HEK293 (cell line): ENCODE measurements at regions not wholly inside any gene's neighbourhood (a gene's known extent, or its start where the extent isn't known, plus 50 kb on each side); places are given as distances from the start of the nearest gene placed in this dataset.

Experiments used
- CTCF ChIA-PET: fragments of 350-600 bp; formaldehyde crosslinking; extraction: SDS; loops from one replicate; lab custom pipeline; 2021; ENCODE audit warnings: antibody characterized with exemption; lab: Yijun Ruan, JAX
- POLR2A ChIA-PET: fragments of 300-600 bp; formaldehyde crosslinking; extraction: SDS; loops from one replicate; lab custom pipeline; 2020; ENCODE audit warnings: antibody characterized with exemption, inconsistent platforms; lab: Yijun Ruan, JAX
- H3K27ac ChIP-seq: fragments of 200-500 bp; sonication (Bioruptor generic); 2 replicates; pipeline ENCODE4 v1.5.1; 2014; ENCODE audit warnings: low read depth, low read length, control low read depth, inconsistent platforms; ENCODE audit errors: extremely low read depth
- H3K36me3 ChIP-seq, 2 experiments: fragments of 200-500 bp in 1 of 2; sonication (Bioruptor generic) in 1 of 2; 1 replicate in 1 of 2; 2 replicates in 1 of 2; pipeline ENCODE4 v1.5.1; 2014 to 2017; ENCODE audit warnings: inconsistent platforms in 2 of 2, low read length in 2 of 2; ENCODE audit not compliant: control insufficient read depth in 2 of 2, insufficient read depth in 1 of 2
- H3K4me1 ChIP-seq: fragments of 200-500 bp; sonication (Bioruptor generic); 2 replicates; pipeline ENCODE4 v1.5.1; 2014; ENCODE audit warnings: mild to moderate bottlenecking, low read length, inconsistent platforms; ENCODE audit not compliant: control insufficient read depth, insufficient read depth
- H3K4me3 ChIP-seq: 2 replicates; pipeline ENCODE4 v1.5.1; 2011; ENCODE audit warnings: low read depth, mild to moderate bottlenecking, control low read depth, low read length, moderate library complexity
- H3K9me3 ChIP-seq: fragments of 200-500 bp; sonication (Bioruptor generic); 2 replicates; pipeline ENCODE4 v1.5.1; 2014; ENCODE audit warnings: low read depth, low read length, inconsistent platforms; ENCODE audit not compliant: control insufficient read depth, insufficient read depth
- ELK4 ChIP-seq: IDR thresholded peaks from 2 replicates; pipeline ENCODE4 v1.6.1; 2011; ENCODE audit warnings: mild to moderate bottlenecking, low read depth, low read length, borderline replicate concordance
- PBX3 ChIP-seq: sonication (generic); formaldehyde crosslinking; IDR thresholded peaks from 2 replicates; pipeline ENCODE4 v1.8.1; 2022; ENCODE audit warnings: mild to moderate bottlenecking, moderate library complexity, missing genetic modification reagents
- REST ChIP-seq: fragments of 450-650 bp; formaldehyde crosslinking; IDR thresholded peaks from 2 replicates; pipeline ENCODE4 v1.5.1; 2016; ENCODE audit warnings: missing biosample characterization, missing genetic modification characterization
- TRIM28 ChIP-seq: IDR thresholded peaks from 2 replicates; pipeline ENCODE4 v1.6.1; 2011; ENCODE audit warnings: low read length, control low read depth, borderline replicate concordance
- ZBTB26 ChIP-seq: fragments of 450-650 bp; formaldehyde crosslinking; optimal IDR thresholded peaks from 2 replicates; pipeline ENCODE3; 2016; ENCODE audit warnings: missing biosample characterization, mild to moderate bottlenecking, missing genetic modification characterization
- ZBTB48 ChIP-seq: fragments of 450-650 bp; formaldehyde crosslinking; IDR thresholded peaks from 2 replicates; pipeline ENCODE4 v1.5.1; 2016; ENCODE audit warnings: missing biosample characterization, missing genetic modification characterization
- ZNF146 ChIP-seq: fragments of 450-650 bp; formaldehyde crosslinking; IDR thresholded peaks from 2 replicates; pipeline ENCODE4 v1.5.1; 2016; ENCODE audit warnings: missing biosample characterization, missing genetic modification characterization
- ZNF214 ChIP-seq: fragments of 450-650 bp; formaldehyde crosslinking; IDR thresholded peaks from 2 replicates; pipeline ENCODE4 v1.5.1; 2017; ENCODE audit warnings: missing biosample characterization, mild to moderate bottlenecking, missing genetic modification characterization, borderline replicate concordance
- ZNF335 ChIP-seq: fragments of 450-650 bp; formaldehyde crosslinking; conservative IDR thresholded peaks from 2 replicates; pipeline ENCODE4 v1.5.1; 2016; ENCODE audit warnings: missing biosample characterization, missing genetic modification characterization
- ZNF514 ChIP-seq: fragments of 450-650 bp; formaldehyde crosslinking; IDR thresholded peaks from 2 replicates; pipeline ENCODE4 v1.5.1; 2016; ENCODE audit warnings: missing biosample characterization, missing genetic modification characterization
- ZNF518A ChIP-seq: fragments of 450-650 bp; formaldehyde crosslinking; conservative IDR thresholded peaks from 2 replicates; pipeline ENCODE4 v1.5.1; 2016; ENCODE audit warnings: low read depth, missing biosample characterization, missing genetic modification characterization
- ZNF777 ChIP-seq: fragments of 450-650 bp; formaldehyde crosslinking; IDR thresholded peaks from 2 replicates; pipeline ENCODE4 v1.5.1; 2017; ENCODE audit warnings: missing biosample characterization, missing genetic modification characterization, borderline replicate concordance
- TF ChIP-seq, protein P1 (sequence below): fragments of 450-650 bp; formaldehyde crosslinking; IDR thresholded peaks from 2 replicates; pipeline ENCODE4 v1.5.1; 2016; ENCODE audit warnings: missing biosample characterization, missing genetic modification characterization
- TF ChIP-seq, protein P2 (sequence below): fragments of 450-650 bp; formaldehyde crosslinking; IDR thresholded peaks from 2 replicates; pipeline ENCODE4 v1.5.1; 2016; ENCODE audit warnings: missing biosample characterization, missing genetic modification characterization
- TF ChIP-seq, protein P3 (sequence below): fragments of 450-650 bp; formaldehyde crosslinking; IDR thresholded peaks from 2 replicates; pipeline ENCODE4 v1.5.1; 2017; ENCODE audit warnings: missing biosample characterization, mild to moderate bottlenecking, missing genetic modification characterization, moderate library complexity
- TF ChIP-seq, protein P4 (sequence below): fragments of 450-650 bp; formaldehyde crosslinking; IDR thresholded peaks from 2 replicates; pipeline ENCODE4 v1.5.1; 2016; ENCODE audit warnings: missing biosample characterization, missing genetic modification characterization

- H3K36me3 ChIP-seq: no peaks in the 10 kb centered on the region
- H3K9me3 ChIP-seq: no peaks in the 10 kb centered on the region
- H3K27ac ChIP-seq: no peak overlapping the region
- CTCF ChIA-PET: interaction anchor here (0.9 kb wide), 1 partner anchor 9 kb away, joined by 3 read pairs; no protein-coding TSS in a partner anchor
- POLR2A ChIA-PET: no interaction called here
- no peaks in the 10 kb centered on the region for H3K4me1 ChIP-seq
- no peak overlapping the region for H3K4me3 ChIP-seq
- TF ChIP-seq, protein P1, sequence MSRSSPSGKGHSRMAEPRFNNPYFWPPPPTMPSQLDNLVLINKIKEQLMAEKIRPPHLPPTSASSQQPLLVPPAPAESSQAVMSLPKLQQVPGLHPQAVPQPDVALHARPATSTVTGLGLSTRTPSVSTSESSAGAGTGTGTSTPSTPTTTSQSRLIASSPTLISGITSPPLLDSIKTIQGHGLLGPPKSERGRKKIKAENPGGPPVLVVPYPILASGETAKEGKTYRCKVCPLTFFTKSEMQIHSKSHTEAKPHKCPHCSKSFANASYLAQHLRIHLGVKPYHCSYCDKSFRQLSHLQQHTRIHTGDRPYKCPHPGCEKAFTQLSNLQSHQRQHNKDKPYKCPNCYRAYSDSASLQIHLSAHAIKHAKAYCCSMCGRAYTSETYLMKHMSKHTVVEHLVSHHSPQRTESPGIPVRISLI (tag by site-specific recombination): no peak
- TF ChIP-seq, protein P2, sequence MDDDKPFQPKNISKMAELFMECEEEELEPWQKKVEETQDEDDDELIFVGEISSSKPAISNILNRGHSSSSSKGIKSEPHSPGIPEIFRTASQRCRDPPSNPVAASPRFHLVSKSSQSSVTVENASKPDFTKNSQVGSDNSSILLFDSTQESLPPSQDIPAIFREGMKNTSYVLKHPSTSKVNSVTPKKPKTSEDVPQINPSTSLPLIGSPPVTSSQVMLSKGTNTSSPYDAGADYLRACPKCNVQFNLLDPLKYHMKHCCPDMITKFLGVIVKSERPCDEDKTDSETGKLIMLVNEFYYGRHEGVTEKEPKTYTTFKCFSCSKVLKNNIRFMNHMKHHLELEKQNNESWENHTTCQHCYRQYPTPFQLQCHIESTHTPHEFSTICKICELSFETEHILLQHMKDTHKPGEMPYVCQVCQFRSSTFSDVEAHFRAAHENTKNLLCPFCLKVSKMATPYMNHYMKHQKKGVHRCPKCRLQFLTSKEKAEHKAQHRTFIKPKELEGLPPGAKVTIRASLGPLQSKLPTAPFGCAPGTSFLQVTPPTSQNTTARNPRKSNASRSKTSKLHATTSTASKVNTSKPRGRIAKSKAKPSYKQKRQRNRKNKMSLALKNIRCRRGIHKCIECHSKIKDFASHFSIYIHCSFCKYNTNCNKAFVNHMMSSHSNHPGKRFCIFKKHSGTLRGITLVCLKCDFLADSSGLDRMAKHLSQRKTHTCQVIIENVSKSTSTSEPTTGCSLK: no peak
- TF ChIP-seq REST (tag by site-specific recombination) (no peak), ZNF214 (tag by site-specific recombination) (no peak), TRIM28 (no peak), ZNF335 (tag by site-specific recombination) (no peak), PBX3 (CRISPR knock-in tag) (no peak), ZNF514 (tag by site-specific recombination) (no peak), ZNF518A (tag by site-specific recombination) (no peak), ZBTB26 (tag by site-specific recombination) (no peak), ZNF146 (tag by site-specific recombination) (no peak), ZNF777 (tag by site-specific recombination) (no peak), ZBTB48 (tag by site-specific recombination) (no peak), ELK4 (no peak)
- TF ChIP-seq, protein P3, sequence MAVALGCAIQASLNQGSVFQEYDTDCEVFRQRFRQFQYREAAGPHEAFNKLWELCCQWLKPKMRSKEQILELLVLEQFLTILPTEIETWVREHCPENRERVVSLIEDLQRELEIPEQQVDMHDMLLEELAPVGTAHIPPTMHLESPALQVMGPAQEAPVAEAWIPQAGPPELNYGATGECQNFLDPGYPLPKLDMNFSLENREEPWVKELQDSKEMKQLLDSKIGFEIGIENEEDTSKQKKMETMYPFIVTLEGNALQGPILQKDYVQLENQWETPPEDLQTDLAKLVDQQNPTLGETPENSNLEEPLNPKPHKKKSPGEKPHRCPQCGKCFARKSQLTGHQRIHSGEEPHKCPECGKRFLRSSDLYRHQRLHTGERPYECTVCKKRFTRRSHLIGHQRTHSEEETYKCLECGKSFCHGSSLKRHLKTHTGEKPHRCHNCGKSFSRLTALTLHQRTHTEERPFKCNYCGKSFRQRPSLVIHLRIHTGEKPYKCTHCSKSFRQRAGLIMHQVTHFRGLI (tag by site-specific recombination): no peak
- TF ChIP-seq, protein P4, sequence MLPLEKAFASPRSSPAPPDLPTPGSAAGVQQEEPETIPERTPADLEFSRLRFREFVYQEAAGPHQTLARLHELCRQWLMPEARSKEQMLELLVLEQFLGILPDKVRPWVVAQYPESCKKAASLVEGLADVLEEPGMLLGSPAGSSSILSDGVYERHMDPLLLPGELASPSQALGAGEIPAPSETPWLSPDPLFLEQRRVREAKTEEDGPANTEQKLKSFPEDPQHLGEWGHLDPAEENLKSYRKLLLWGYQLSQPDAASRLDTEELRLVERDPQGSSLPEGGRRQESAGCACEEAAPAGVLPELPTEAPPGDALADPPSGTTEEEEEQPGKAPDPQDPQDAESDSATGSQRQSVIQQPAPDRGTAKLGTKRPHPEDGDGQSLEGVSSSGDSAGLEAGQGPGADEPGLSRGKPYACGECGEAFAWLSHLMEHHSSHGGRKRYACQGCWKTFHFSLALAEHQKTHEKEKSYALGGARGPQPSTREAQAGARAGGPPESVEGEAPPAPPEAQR (tag by site-specific recombination): no peak
Measured at GRCh38 chr7:35436452-35436851, 182.6 kb upstream of the TBX20 start.
